GM18867 (cell line): ENCODE measurements at regions not wholly inside any gene's neighbourhood (a gene's known extent, or its start where the extent isn't known, plus 50 kb on each side); places are given as distances from the start of the nearest gene placed in this dataset.
"Not testable (repeated sequence)": the region's sequence is repeated elsewhere in the genome, so short reads cannot be mapped to it uniquely, and the experiment has no call there.

Source experiments
- ATAC-seq: cut with Tn5 transposase; IDR thresholded peaks from one replicate; pipeline ENCODE4 v1.9.1; 2021; ENCODE audit warnings: mild to moderate bottlenecking, moderate library complexity; ENCODE audit not compliant: unreplicated experiment

DNA sequence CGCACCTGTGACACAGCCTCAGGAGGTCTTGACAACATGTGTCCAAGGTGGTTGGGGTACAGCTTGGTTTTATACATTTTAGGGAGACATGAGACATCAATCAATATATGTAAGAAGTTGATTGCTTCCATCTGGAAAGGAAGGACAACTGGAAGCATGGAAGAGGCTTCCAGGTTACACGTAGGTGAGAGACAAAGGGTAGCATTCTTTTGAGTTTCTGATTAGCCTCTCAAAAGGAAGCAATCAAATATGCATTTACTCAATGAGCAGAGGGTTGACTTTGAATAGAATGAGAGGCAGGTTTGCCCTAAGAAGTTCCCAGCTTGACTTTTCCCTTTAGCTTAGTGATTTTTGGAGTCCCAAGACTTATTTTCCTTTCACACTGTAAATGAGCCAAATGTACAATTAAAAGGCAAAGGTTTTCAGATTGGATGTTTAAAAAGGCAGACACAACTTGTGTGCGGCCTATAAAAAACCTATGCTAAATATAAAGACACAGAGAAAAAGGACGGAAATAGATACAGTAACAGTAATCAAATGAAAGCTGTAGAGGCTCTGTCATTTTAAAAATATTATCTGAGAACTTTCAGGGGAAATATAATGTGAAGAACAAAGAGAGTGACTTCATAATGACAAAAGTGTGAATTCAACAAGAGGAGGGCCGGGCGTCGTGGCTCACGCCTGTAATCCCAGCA is 65.7 kb upstream of the LANCL2 start:
- ATAC-seq: peak; percentile 48

DNA sequence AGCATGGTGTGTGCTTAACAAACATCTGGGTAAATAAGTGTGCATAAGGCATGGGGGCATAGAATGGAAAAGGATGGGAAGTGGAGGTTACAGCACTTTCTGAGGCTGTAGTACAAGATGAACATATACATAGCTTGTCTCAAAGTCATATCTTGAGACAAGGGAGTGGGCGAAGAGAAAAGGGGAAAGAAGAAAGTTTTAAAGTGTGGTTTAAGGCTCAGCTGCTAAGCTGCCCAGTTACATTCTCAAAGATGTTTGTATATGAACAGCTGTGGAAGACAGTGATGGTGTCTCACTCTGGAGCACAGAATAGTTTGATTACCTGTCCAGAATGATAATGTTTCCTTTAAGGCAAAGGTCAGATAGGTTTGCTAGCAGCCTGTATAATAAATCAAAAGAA is 61.9 kb upstream of the LANCL2 start:
- ATAC-seq: peak; percentile 51

- no peak for ATAC-seq
Observed at GRCh38 chr7:55304018-55304762, 60.9 kb upstream of the LANCL2 start.

DNA sequence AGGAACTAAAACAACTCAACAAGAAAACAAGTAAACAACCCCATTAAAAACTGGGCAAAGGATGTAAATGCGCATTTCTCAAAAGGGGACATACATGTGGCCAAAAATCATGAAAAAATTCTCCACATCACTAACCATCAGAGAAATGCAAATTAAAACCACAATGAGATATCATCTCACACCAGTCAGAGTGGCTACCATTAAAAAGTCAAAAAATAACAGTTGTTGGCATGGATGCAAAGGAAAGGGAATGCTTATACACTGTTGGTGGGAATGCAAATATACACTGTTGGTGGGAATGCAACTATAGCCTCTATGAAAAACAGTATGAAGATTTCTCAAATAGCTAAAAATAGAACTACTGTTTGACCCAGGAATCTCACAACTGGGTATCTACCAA is 60.0 kb upstream of the LANCL2 start:
- ATAC-seq: no peak

GRCh38 chr7:55306331-55306730 is 58.8 kb upstream of the LANCL2 start:
- ATAC-seq: no peak

GRCh38 chr7:55307123-55307916 is 57.8 kb upstream of the LANCL2 start:
- no peak for ATAC-seq

DNA sequence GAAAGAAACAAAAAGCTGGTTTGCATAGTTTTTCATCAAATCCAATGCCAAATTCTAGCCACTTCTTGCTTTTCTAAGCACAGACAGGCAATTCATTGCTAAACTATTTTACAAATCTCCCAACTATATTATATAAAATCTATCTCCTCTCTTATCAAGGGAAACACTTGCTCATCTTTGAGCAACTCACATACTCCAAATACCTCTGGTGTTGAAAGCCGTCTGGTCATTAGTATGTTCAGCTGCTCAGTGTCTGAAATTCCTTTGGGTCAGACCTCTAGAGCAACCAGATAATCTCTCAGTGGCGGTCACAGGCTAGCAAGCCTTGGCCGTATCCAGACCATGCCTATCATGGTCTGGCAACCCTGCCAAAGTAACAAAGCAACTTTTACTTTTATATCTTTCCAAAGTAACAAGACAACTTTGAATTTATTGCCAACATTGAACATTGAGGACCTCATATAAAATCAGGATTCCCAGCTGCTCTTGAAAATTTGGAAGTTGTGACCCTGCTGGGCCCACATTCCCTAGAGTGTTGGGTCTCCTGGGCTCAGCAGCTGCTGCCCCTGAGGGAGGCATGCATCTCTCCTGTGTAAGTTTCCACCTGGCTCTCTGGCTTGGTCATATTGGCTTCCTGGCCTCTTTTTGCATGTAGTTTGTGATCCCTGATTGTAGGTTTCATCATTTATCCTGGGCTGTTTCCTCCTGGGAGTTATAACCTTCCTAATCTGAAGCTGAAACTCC is 56.8 kb upstream of the LANCL2 start:
- no peak for ATAC-seq

- peak; percentile 86 for ATAC-seq
Observed at GRCh38 chr7:55309040-55309991, 55.8 kb upstream of the LANCL2 start.

DNA sequence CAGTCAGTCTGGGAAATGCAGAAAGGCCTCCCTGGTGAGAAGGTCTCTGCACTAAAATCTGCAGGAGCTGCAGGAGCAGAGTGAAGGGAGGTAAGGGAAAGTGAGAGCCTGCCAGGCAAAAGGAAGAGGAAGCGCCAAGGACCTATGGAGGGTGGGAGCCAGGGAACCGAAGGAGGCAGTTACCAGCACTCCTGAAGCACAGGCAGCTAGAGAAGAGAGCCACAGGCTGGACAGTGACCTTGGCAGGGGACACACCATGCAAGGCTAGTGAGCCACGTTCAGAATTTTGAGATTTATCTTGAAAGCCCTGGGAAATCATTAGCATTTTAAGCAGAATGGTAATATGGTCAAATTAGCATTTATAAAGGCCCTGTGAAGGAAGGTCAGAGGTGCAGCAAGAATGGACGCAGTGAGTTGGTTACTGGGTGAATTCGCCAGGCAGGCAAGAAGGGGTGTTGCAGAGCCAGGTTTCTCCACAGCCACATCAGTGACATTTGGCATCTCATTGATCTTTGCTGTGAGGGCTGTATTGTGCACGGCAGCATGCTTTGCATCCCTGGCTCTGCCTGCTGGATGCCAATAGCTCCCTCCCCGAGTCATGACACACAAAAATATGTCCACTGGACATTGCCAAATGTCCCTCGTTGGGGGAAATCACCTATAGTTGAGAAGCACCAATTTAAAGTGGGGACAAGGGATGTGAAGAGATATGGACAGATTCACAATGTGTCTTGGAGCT is 54.7 kb upstream of the LANCL2 start:
- ATAC-seq: no peak

DNA sequence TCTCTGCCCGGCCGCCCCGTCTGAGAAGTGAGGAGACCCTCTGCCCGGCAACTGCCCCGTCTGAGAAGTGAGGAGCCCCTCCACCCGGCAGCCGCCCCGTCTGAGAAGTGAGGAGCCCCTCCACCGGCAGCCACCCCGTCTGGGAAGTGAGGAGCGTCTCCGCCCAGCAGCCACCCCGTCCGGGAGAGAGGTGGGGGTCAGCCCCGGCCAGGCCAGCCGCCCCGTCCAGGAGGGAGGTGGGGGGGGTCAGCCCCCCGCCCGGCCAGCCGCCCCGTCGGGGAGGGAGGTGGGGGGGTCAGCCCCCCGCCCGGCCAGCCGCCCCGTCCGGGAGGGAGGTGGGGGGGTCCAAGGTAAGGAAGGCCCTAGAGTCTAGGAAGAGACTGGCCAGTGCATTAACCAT is 53.2 kb upstream of the LANCL2 start:
- ATAC-seq: not testable (repeated sequence)

GRCh38 chr7:55313671-55314070 is 51.5 kb upstream of the LANCL2 start:
- ATAC-seq: not testable (repeated sequence)

- no peak for ATAC-seq
Observed at GRCh38 chr7:55314967-55315366, 50.2 kb upstream of the LANCL2 start.
